ENCODE measurements at regions not wholly inside any gene's neighbourhood (a gene's known extent, or its start where the extent isn't known, plus 50 kb on each side); places are given as distances from the start of the nearest gene placed in this dataset.
"Not testable (repeated sequence)": the region's sequence is repeated elsewhere in the genome, so short reads cannot be mapped to it uniquely, and the experiment has no call there.

DNA sequence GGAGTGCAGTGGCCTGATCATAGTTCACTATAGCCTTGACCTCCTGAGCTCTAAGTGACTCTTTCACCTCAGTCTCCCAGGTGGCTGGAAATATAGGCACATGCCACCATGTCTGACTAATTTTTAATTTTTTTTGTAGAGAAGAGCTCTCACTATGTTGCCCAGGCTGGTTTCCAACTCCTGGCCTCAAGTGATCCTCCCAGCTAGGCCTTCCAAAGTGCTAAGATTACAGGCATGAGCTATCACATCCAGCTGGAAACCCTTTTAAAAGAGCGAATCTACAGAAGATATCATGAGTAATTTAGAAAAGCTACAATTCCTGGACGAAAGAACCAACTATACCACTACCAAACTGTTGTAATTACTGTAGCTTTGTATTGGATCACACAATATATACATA, 394.4 kb upstream of the AUTS2 start:
- no peak for DNase-seq (ENCODE audit: low spot score)

GRCh38 chr7:69204943-69205342, 393.3 kb upstream of the AUTS2 start:
- no peak for DNase-seq (ENCODE audit: low spot score)

GRCh38 chr7:69205581-69205980, 392.7 kb upstream of the AUTS2 start:
- DNase-seq (ENCODE audit: low spot score), result no peak

- no peak for DNase-seq (ENCODE audit: low spot score)
These were observed 390.0 kb upstream of the AUTS2 start for GRCh38 chr7:69208276-69208675.

DNA sequence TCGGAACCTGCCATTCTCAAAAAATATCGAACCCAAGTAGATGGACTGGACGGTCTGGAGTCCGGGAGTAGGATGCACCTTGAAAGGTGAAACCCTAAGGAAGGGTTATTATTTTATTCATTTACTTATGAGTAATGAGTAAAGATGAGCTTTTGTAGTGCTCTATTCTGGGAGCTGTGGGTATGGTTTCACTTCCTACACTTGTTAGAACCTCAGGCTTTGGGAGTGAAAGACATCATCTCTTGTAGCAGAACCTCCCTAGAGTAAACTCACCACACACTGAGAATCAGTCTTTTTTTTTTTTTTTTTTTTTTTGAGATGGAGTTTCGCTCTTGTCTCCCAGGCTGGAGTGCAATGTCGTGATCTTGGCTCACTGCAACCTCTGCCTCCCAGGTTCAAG, 389.4 kb upstream of the AUTS2 start:
- no peak for DNase-seq (ENCODE audit: low spot score)

- no peak for DNase-seq (ENCODE audit: low spot score)
These were observed 386.9 kb upstream of the AUTS2 start for GRCh38 chr7:69211336-69211735.

GRCh38 chr7:69211739-69212138, 386.5 kb upstream of the AUTS2 start:
- no peak for DNase-seq (ENCODE audit: low spot score)

GRCh38 chr7:69213878-69214277, 384.4 kb upstream of the AUTS2 start:
- no peak for DNase-seq (ENCODE audit: low spot score)

- not testable (repeated sequence) for DNase-seq (ENCODE audit: low spot score)
These were observed 382.8 kb upstream of the AUTS2 start for GRCh38 chr7:69215516-69215915.

GRCh38 chr7:69217516-69218350, 380.5 kb upstream of the AUTS2 start:
- no peak for DNase-seq (ENCODE audit: low spot score)

DNA sequence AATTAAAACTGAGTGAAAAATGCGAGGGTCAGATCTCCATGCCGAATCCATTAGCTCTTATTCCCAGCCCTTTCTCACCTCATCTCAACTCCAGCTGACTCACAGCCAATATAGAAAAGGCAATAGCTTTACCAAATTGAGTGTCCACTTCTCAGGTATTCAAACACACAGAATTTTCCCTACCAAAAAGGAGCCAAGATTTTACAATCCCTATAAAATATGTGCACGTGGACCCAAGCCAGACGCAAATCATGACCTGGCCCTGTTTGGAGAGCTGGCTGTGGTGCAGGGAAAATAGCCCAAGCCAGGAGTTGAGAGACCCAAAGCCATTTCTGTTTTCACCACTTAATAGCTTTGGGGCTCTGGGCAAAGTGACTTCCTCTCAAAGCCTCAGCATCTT, 379.7 kb upstream of the AUTS2 start:
- no peak for DNase-seq (ENCODE audit: low spot score)

- DNase-seq (ENCODE audit: low spot score), result no peak
These were observed 378.9 kb upstream of the AUTS2 start for GRCh38 chr7:69219381-69219780.

DNA sequence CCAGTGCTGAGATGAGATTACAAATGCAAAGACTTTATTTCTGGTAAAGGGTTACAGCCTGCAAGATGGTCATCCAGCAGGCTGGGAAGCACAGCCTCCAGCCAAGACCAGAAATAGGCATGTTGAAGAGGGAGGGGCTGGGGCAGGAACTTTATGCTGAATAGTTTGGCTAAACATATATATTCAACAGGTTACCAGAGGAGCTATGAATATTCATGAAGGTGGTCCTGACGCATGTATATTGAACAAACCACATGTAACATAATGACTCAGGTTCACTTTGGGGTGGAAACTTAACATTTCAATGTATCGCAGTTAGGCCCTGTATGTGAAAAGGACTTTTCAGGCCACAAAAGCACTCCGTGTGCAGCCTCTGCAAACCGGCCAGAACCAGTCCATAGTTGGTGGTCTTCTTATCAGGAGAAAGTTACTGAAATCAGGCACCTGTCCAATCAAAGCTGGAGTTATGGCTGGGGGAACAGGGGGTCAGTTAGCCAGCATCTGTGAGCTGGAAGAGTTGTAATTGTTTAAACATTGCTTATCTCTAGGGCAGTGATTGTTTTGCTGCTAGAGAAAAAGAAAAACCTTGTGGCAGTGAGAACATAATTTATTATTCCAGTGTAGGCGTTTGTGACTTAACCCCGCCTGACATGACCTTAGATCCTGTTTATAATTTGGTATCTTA, 372.9 kb upstream of the AUTS2 start:
- DNase-seq (ENCODE audit: low spot score), result no peak

GRCh38 chr7:69228212-69228811, 370.0 kb upstream of the AUTS2 start:
- DNase-seq (ENCODE audit: low spot score), result no peak

GRCh38 chr7:69232445-69233376, 365.6 kb upstream of the AUTS2 start:
- DNase-seq (ENCODE audit: low spot score), result no peak

GRCh38 chr7:69237541-69237940, 360.7 kb upstream of the AUTS2 start:
- no peak for DNase-seq (ENCODE audit: low spot score)

DNA sequence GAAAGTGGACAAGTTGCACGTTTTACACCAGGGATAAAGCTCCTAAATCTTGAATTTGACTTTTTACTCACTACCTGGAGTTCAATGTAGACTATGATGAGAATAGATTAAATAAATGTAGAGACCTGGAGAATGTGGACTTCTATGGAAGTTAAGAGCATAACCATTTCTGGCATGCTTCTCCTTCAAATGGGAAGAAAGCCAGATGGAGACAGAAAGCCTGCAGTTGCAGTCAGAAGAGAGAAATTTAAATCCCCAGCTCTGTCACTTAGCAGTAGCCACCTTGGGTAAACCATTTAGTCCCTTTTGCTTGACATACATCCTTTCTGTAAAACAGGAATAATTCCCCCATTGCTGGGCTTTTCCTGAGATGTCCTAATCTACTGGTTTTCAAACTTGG, 355.3 kb upstream of the AUTS2 start:
- DNase-seq (ENCODE audit: low spot score), result no peak

- DNase-seq (ENCODE audit: low spot score), result no peak
These were observed 353.6 kb upstream of the AUTS2 start for GRCh38 chr7:69244701-69245100.

GRCh38 chr7:69245646-69246045, 352.6 kb upstream of the AUTS2 start:
- no peak for DNase-seq (ENCODE audit: low spot score)

- DNase-seq (ENCODE audit: low spot score), result no peak
These were observed 351.5 kb upstream of the AUTS2 start for GRCh38 chr7:69246758-69247157.

- not testable (repeated sequence) for DNase-seq (ENCODE audit: low spot score)
These were observed 349.9 kb upstream of the AUTS2 start for GRCh38 chr7:69248382-69248828.

DNA sequence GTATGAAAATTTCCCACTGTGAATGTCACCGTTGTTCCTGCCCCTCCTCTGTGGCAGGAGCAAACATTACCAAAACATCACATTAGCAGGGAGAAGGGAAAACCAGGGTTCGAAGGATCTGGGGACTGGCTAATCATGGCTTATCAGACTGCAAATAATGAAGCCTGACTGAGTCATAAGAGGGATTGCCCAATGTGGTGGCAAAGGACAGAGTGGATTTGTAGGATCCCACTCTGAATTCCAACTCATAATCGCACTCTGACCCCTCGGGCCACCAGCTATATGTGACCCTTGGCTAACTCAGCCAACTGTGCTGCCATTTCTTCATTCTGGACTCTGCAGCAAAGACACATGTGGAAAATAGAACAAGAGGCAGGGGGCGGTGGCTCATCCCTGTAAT, 347.3 kb upstream of the AUTS2 start:
- no peak for DNase-seq (ENCODE audit: low spot score)

Measured in CD4-positive, alpha-beta T cell treated with Interleukin-2 at 100 ng/mL for 4 hours (primary cell).